Uterus (tissue), 3 donors: ENCODE measurements at regions not wholly inside any gene's neighbourhood (a gene's known extent, or its start where the extent isn't known, plus 50 kb on each side); places are given as distances from the start of the nearest gene placed in this dataset.

Experiments
- DNase-seq, 2 donors: peaks; one replicate each; pipeline ENCODE4 v3.0.0-alpha.2; 2019 to 2020
- H3K27ac ChIP-seq, 2 donors: fragments of 200-600 bp; sonication (generic); 1 replicate in 1 of 2; 2 replicates in 1 of 2; pipeline ENCODE4 v1.5.1; 2016 to 2018
- H3K27me3 ChIP-seq, 2 donors: fragments of 200-600 bp; sonication (generic); one replicate each; pipeline ENCODE4 v1.5.1; 2018 to 2019; ENCODE audit warnings: control low read depth in 1 of 2
- H3K36me3 ChIP-seq, 2 donors: fragments of 200-600 bp; sonication (generic); one replicate each; pipeline ENCODE4 v1.5.1; 2019; ENCODE audit warnings: control low read depth in 1 of 2
- H3K4me1 ChIP-seq, 2 donors: fragments of 200-600 bp; sonication (generic); one replicate each; pipeline ENCODE4 v1.5.1; 2018 to 2019; ENCODE audit warnings: control low read depth in 1 of 2
- H3K4me3 ChIP-seq, 2 donors: fragments of 200-600 bp; sonication (generic); 1 replicate in 1 of 2; 2 replicates in 1 of 2; pipeline ENCODE4 v1.5.1; 2018 to 2019; ENCODE audit warnings: mild to moderate bottlenecking in 1 of 2
- H3K9me3 ChIP-seq, 2 donors: fragments of 200-600 bp; sonication (generic); one replicate each; pipeline ENCODE4 v1.5.1; 2019; ENCODE audit warnings: control low read depth in 1 of 2
- POLR2A ChIP-seq, 2 donors: fragments of 450-650 bp; IDR thresholded peaks; one replicate each; pipeline ENCODE4 v1.6.1; 2016; ENCODE audit warnings: antibody characterized with exemption in 2 of 2, mild to moderate bottlenecking in 1 of 2, moderate library complexity in 1 of 2
- intact Hi-C: fragments of 100-400 bp; cut with DNase I; formaldehyde crosslinking; loops from one replicate; pipeline ENCODE4 v1.15.1; 2023; ENCODE audit warnings: low total_unique reads
- TF ChIP-seq, protein P1 (sequence below), 4 experiments: fragments of 200-600 bp in 2 of 4; fragments of 450-650 bp in 2 of 4; sonication (generic) in 2 of 4; IDR thresholded peaks; one replicate each; pipeline ENCODE4 v1.5.1; 2016 to 2019; ENCODE audit warnings: antibody characterized with exemption in 4 of 4, mild to moderate bottlenecking in 2 of 4, moderate library complexity in 1 of 4
- donor health status: DM: yes; HTN: yes; CAD: no.

DNA sequence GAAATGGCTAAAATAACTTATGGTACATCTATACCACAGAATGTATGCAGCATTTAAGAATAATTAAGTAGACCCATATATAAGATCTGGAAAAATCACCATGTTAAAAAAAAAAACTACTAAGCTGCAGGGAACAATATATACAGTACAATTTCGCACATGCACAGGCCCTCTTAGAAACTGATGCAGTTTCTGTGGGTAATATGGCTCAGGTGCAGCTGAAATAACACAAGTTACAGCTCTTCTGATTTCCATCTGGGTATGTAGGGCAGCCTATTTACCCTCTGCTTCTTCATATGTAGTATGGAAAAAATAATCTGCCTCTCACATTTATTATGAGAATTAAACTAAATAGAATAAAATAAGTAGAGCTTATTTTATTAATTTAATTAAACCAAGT lies 82.9 kb downstream of the YIPF5 start:
- no peaks in the 10 kb centered on the region for H3K9me3 ChIP-seq
- intact Hi-C loops, result no loop called here

DNA sequence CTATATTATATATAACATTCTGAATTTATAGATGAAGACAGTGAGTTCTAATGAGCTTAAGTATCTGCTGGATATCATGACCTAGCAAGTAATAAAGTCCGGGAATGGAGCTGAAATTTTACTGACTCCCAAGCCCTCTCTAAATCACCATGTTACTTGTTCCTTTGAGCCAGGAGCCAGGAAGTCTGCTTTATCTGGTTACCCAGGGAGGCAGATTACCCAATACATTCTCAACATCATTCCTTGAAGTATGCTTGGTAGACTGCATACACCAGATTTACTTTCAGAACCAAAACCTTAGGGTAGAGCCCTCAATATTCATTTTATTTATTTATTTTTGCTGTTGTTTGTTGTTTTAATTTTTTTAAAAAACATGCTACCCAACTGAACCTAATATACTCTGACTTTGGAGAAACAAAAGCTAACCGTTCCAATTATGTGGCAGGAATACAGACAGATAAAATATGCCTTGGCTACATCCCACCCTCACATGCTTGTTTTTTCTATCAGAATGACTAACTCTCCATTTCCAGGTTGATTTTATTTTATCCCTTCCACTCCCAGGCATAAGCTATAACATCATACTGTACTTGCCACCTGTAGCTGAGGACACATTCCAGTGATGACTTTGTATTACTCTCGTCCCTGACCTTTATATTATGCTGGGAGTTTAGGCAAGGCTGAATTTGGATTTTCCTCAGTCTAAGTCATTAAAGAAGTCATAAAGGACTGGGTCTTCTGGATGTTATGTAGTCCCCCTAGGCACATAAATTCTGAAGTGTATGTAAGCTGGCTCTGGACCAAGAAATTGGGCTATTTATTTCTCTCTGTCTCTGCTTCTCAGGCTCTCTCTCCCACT lies 82.0 kb downstream of the YIPF5 start:
- no peak overlapping the region for H3K4me3 ChIP-seq
- H3K9me3 ChIP-seq, result no peaks in the 10 kb centered on the region
- intact Hi-C loops, result no loop called here
- H3K27ac ChIP-seq, result peak overlapping the region in 1 of 2 donors; percentile 64
- no peaks in the 10 kb centered on the region for H3K36me3 ChIP-seq
- H3K4me1 ChIP-seq, result no peaks in the 10 kb centered on the region
- no peak for TF ChIP-seq POLR2A (IDR thresholded peaks at IDR 0.05)
- TF ChIP-seq, protein P1, sequence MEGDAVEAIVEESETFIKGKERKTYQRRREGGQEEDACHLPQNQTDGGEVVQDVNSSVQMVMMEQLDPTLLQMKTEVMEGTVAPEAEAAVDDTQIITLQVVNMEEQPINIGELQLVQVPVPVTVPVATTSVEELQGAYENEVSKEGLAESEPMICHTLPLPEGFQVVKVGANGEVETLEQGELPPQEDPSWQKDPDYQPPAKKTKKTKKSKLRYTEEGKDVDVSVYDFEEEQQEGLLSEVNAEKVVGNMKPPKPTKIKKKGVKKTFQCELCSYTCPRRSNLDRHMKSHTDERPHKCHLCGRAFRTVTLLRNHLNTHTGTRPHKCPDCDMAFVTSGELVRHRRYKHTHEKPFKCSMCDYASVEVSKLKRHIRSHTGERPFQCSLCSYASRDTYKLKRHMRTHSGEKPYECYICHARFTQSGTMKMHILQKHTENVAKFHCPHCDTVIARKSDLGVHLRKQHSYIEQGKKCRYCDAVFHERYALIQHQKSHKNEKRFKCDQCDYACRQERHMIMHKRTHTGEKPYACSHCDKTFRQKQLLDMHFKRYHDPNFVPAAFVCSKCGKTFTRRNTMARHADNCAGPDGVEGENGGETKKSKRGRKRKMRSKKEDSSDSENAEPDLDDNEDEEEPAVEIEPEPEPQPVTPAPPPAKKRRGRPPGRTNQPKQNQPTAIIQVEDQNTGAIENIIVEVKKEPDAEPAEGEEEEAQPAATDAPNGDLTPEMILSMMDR (IDR thresholded peaks at IDR 0.05), result no peak
- no peaks in the 10 kb centered on the region for H3K27me3 ChIP-seq
- DNase-seq, result no peak

More for the DNA sequence above, 82.9 kb downstream of the YIPF5 start:
- TF ChIP-seq POLR2A (IDR thresholded peaks at IDR 0.05), result no peak
- TF ChIP-seq, protein P1 (IDR thresholded peaks at IDR 0.05), result no peak
- DNase-seq, result no peak
- Histone ChIP-seq H3K36me3 (no peaks in the 10 kb centered on the region), H3K4me3 (no peak overlapping the region), H3K27me3 (no peaks in the 10 kb centered on the region), H3K4me1 (no peaks in the 10 kb centered on the region), H3K27ac (no peak overlapping the region)

DNA sequence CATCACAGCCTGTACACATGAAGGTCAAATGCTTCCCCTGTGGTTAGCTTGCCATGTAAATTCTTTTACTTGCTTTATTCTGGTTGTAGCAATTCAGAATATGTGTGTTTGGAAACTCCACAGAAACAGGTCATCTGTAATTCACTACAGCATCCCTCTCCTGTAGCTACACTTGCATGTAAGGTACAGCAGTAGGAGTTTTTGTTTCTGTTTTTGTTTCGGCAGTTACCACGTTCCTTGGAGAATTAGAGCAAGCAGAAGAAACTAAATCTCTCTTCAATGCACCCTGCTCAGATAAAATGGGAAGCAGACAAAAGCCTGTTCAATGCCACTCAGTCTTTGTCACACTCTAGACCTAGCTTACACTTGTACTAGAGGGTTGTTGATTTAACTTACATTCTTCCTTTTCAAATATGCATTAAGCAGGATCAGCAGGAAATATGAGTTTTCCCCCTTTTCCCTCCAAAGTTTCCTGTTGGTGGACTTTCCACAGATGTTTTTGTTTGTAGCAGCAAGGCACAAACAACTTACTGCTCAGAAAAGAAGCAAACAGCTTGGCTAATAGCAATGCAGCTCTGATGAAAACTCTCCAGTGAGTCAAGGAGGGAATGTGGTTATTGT lies 80.9 kb downstream of the YIPF5 start:
- Histone ChIP-seq H3K27ac (peak overlapping the region in 1 of 2 donors; percentile 64), H3K9me3 (no peaks in the 10 kb centered on the region), H3K4me1 (no peaks in the 10 kb centered on the region), H3K4me3 (no peak overlapping the region), H3K27me3 (no peaks in the 10 kb centered on the region), H3K36me3 (no peaks in the 10 kb centered on the region)
- TF ChIP-seq, protein P1 (IDR thresholded peaks at IDR 0.05), result no peak
- TF ChIP-seq POLR2A (IDR thresholded peaks at IDR 0.05), result no peak
- DNase-seq, result no peak
- intact Hi-C loops, result no loop called here

DNA sequence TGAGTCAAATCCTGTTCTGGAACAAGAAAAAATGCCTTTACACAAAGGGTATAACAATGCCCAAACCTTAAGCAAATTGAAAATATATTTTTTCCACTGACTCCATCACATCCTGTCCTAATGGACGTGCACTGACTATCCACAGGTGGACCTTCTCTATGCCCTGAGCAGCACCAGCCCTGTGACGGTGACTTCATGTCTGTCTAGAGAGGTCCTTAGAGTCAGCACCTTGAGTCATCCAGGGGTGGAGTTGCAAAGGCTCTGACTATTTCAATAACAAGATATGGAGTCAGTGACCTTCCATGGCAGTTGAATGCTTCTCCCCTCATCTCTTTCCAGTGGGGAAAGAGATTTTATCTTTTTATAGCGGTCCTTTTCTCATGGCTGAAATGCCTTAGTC lies 78.0 kb downstream of the YIPF5 start:
- Histone ChIP-seq H3K27ac (no peak overlapping the region), H3K9me3 (no peaks in the 10 kb centered on the region), H3K36me3 (no peaks in the 10 kb centered on the region), H3K27me3 (no peaks in the 10 kb centered on the region), H3K4me3 (no peak overlapping the region), H3K4me1 (no peaks in the 10 kb centered on the region)
- intact Hi-C loops, result no loop called here
- no peak for DNase-seq
- no peak for TF ChIP-seq POLR2A (IDR thresholded peaks at IDR 0.05)
- TF ChIP-seq, protein P1 (IDR thresholded peaks at IDR 0.05), result no peak

DNA sequence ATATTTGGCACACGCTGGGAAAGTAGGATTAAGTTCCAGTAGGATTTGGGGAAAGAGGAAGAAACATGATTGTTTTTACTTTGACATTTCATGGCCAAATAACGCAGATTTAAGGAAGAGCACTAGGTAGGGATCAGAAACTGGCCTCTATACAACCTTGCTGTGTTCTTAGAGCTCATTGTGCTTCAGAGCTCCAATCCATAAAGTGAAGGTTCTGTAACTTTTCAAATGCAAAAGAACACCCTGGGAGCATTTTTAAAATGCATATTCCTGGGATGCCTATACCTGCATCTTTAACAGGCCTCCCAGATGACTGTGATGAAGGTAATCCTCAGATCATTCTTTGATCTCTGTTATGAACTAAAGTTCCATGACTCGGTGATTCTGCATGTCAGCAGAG lies 77.1 kb downstream of the YIPF5 start:
- no peaks in the 10 kb centered on the region for H3K4me1 ChIP-seq
- no peaks in the 10 kb centered on the region for H3K9me3 ChIP-seq
- no peak overlapping the region for H3K27ac ChIP-seq
- DNase-seq, result no peak
- no peaks in the 10 kb centered on the region for H3K36me3 ChIP-seq
- TF ChIP-seq, protein P1 (IDR thresholded peaks at IDR 0.05), result no peak
- TF ChIP-seq POLR2A (IDR thresholded peaks at IDR 0.05), result no peak
- intact Hi-C loops, result no loop called here
- H3K27me3 ChIP-seq, result no peaks in the 10 kb centered on the region
- no peak overlapping the region for H3K4me3 ChIP-seq
